NT2/D1 (cell line): ENCODE measurements at regions not wholly inside any gene's neighbourhood (a gene's known extent, or its start where the extent isn't known, plus 50 kb on each side); places are given as distances from the start of the nearest gene placed in this dataset.

Source experiments
- SUZ12 ChIP-seq: IDR thresholded peaks from 2 replicates; pipeline ENCODE4 v1.6.1; 2011; ENCODE audit not compliant: insufficient read length, insufficient read depth; ENCODE audit errors: extremely low read depth
- YY1 ChIP-seq: IDR thresholded peaks from 2 replicates; pipeline ENCODE4 v1.6.1; 2011; ENCODE audit not compliant: insufficient read length, insufficient read depth
- ZNF274 ChIP-seq: IDR thresholded peaks from 2 replicates; pipeline ENCODE4 v1.6.1; 2011; ENCODE audit warnings: mild to moderate bottlenecking, low read depth, low read length

GRCh38 chr6:113640051-113640450, 217.1 kb upstream of the MARCKS start:
- TF ChIP-seq ZNF274 (no peak), YY1 (no peak), SUZ12 (no peak)
